Smooth muscle cell (in vitro differentiated cells): ENCODE measurements at regions not wholly inside any gene's neighbourhood (a gene's known extent, or its start where the extent isn't known, plus 50 kb on each side); places are given as distances from the start of the nearest gene placed in this dataset.

ENCODE experiments used
- DNase-seq: peaks from one replicate; lab custom pipeline; 2025; ENCODE audit not compliant: unreplicated experiment; lab: John Stamatoyannopoulos, UW
- H2AFZ ChIP-seq: fragments of 200-600 bp; sonication (generic); 2 replicates; pipeline ENCODE4 v1.6.0; 2016; ENCODE audit warnings: antibody characterized with exemption, low read depth, mild to moderate bottlenecking
- H3F3A ChIP-seq: fragments of 200-600 bp; sonication (generic); 2 replicates; pipeline ENCODE4 v1.6.0; 2017; ENCODE audit warnings: antibody characterized with exemption, low read depth
- H3K27ac ChIP-seq: fragments of 200-600 bp; sonication (generic); 2 replicates; pipeline ENCODE4 v1.5.1; 2016; ENCODE audit warnings: low read depth, mild to moderate bottlenecking
- H3K27me3 ChIP-seq: fragments of 200-600 bp; sonication (generic); 2 replicates; pipeline ENCODE4 v1.6.1; 2016; ENCODE audit warnings: low read depth, mild to moderate bottlenecking
- H3K36me3 ChIP-seq: fragments of 200-600 bp; sonication (generic); 2 replicates; pipeline ENCODE4 v1.5.1; 2016; ENCODE audit warnings: low read depth
- H3K4me1 ChIP-seq: fragments of 200-600 bp; sonication (generic); 2 replicates; pipeline ENCODE4 v1.5.1; 2016; ENCODE audit warnings: low read depth
- H3K4me2 ChIP-seq: fragments of 200-600 bp; sonication (generic); 2 replicates; pipeline ENCODE4 v1.6.0; 2016; ENCODE audit warnings: mild to moderate bottlenecking
- H3K4me3 ChIP-seq: fragments of 200-600 bp; sonication (generic); 2 replicates; pipeline ENCODE4 v1.5.1; 2016; ENCODE audit warnings: mild to moderate bottlenecking
- H3K79me2 ChIP-seq: fragments of 200-600 bp; sonication (generic); 2 replicates; pipeline ENCODE4 v1.6.0; 2016; ENCODE audit warnings: low read depth, mild to moderate bottlenecking
- H3K9ac ChIP-seq: fragments of 200-600 bp; sonication (generic); 2 replicates; pipeline ENCODE4 v1.6.0; 2016; ENCODE audit warnings: low read depth
- H3K9me3 ChIP-seq: fragments of 200-600 bp; sonication (generic); replicated peaks from 2 replicates; pipeline ENCODE4 v1.5.1; 2016; ENCODE audit warnings: low read depth
- H4K20me1 ChIP-seq: fragments of 200-600 bp; sonication (generic); 2 replicates; pipeline ENCODE4 v1.6.0; 2016; ENCODE audit warnings: low read depth
- CTCF ChIP-seq: fragments of 200-600 bp; sonication (generic); IDR thresholded peaks from 2 replicates; pipeline ENCODE4 v1.5.1; 2017; ENCODE audit warnings: borderline replicate concordance, mild to moderate bottlenecking, antibody characterized with exemption; ENCODE audit not compliant: insufficient read depth, poor library complexity, severe bottlenecking
- WGBS: methylation state at CpG from one replicate; pipeline ENCODE4 v1.1.7; 2016; ENCODE audit warnings: low lambda C conversion rate; 5-methylcytosine and 5-hydroxymethylcytosine counted together

GRCh38 chr1:87903242-87903641 lies 574.6 kb downstream of the LMO4 start:
- no peaks in the 10 kb centered on the region for H3K9me3 ChIP-seq
- H3K4me2 ChIP-seq: peak overlapping the region; percentile 50

DNA sequence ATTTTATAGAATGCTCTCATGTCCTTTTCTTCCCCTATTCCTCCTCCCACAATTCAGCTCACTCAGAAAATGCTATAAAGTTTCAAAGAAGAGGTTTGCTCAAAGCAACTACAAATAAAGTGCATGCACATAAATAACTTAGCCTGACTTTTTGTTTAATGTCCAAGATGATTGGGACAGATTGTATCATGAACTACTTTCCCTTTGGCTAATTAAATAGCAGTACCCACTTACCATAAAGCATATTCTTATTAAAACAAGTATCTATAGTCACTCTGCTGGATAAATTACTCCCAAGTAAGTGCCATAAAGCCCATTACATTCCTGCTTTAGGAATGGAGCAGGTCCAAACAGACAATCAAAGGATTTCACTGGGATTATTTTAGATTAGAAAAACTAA lies 576.0 kb downstream of the LMO4 start:
- DNase-seq: no peak
- no peak for TF ChIP-seq CTCF
- H3K79me2 ChIP-seq: no peaks in the 10 kb centered on the region
- no peak overlapping the region for H3K4me3 ChIP-seq
- H3K4me1 ChIP-seq: peaks cover 5% of the 10 kb centered on the region
- no peaks in the 10 kb centered on the region for H3K27me3 ChIP-seq
- no peak overlapping the region for H3K27ac ChIP-seq
- H2AFZ ChIP-seq: no peak overlapping the region
- H4K20me1 ChIP-seq: no peaks in the 10 kb centered on the region
- peak overlapping the region; percentile 14 for H3K4me2 ChIP-seq
- H3F3A ChIP-seq: peaks cover 14% of the 10 kb centered on the region
- no peaks in the 10 kb centered on the region for H3K36me3 ChIP-seq
- no peaks in the 10 kb centered on the region for H3K9me3 ChIP-seq
- no peak overlapping the region for H3K9ac ChIP-seq

More at GRCh38 chr1:87903242-87903641, 574.6 kb downstream of the LMO4 start:
- no peaks in the 10 kb centered on the region for H4K20me1 ChIP-seq
- no peaks in the 10 kb centered on the region for H3K79me2 ChIP-seq
- H3K4me1 ChIP-seq: peaks cover 6% of the 10 kb centered on the region
- no peaks in the 10 kb centered on the region for H3K27me3 ChIP-seq
- DNase-seq: no peak
- H3K4me3 ChIP-seq: no peak overlapping the region
- H2AFZ ChIP-seq: peak overlapping the region; percentile 8
- H3K9ac ChIP-seq: no peak overlapping the region
- H3K36me3 ChIP-seq: no peaks in the 10 kb centered on the region
- H3K27ac ChIP-seq: peak overlapping the region; percentile 33
- peaks cover 18% of the 10 kb centered on the region for H3F3A ChIP-seq
- no peak for TF ChIP-seq CTCF

GRCh38 chr1:87905651-87906050 lies 577.0 kb downstream of the LMO4 start:
- Histone ChIP-seq H3K36me3 (no peaks in the 10 kb centered on the region), H3K9ac (no peak overlapping the region), H3K79me2 (no peaks in the 10 kb centered on the region), H3K9me3 (no peaks in the 10 kb centered on the region), H3K4me2 (peak overlapping the region; percentile 13), H3K4me3 (no peak overlapping the region), H3K27me3 (no peaks in the 10 kb centered on the region), H2AFZ (peak overlapping the region; percentile 28), H3K4me1 (peaks cover 5% of the 10 kb centered on the region), H3K27ac (no peak overlapping the region), H4K20me1 (no peaks in the 10 kb centered on the region), H3F3A (peaks cover 14% of the 10 kb centered on the region)
- TF ChIP-seq CTCF: no peak
- DNase-seq: no peak
- WGBS: 81% methylated on average over 4 of the region's 4 CpGs

- H3F3A ChIP-seq: peaks cover 14% of the 10 kb centered on the region
- no peaks in the 10 kb centered on the region for H3K36me3 ChIP-seq
- no peak overlapping the region for H2AFZ ChIP-seq
- H3K4me2 ChIP-seq: no peak overlapping the region
- H4K20me1 ChIP-seq: no peaks in the 10 kb centered on the region
- H3K27me3 ChIP-seq: no peaks in the 10 kb centered on the region
- H3K4me1 ChIP-seq: peaks cover 5% of the 10 kb centered on the region
- no peak overlapping the region for H3K4me3 ChIP-seq
- 87% methylated on average over 3 of the region's 3 CpGs for WGBS
- H3K79me2 ChIP-seq: no peaks in the 10 kb centered on the region
- no peak overlapping the region for H3K9ac ChIP-seq
- no peaks in the 10 kb centered on the region for H3K9me3 ChIP-seq
- TF ChIP-seq CTCF: no peak
- no peak for DNase-seq
- no peak overlapping the region for H3K27ac ChIP-seq
These were observed 577.4 kb downstream of the LMO4 start for GRCh38 chr1:87906078-87906477.
